Keratinocyte (primary cell): ENCODE measurements at regions not wholly inside any gene's neighbourhood (a gene's known extent, or its start where the extent isn't known, plus 50 kb on each side); places are given as distances from the start of the nearest gene placed in this dataset.

Experiments
- DNase-seq: peaks from one replicate; pipeline ENCODE4 v3.0.0-alpha.2; 2011; ENCODE audit warnings: low read depth, missing footprints, low spot score
- FAIRE-seq: peaks from 2 replicates; lab custom pipeline; 2011; peaks lifted over from hg19 to GRCh38; lab: Jason Lieb, UNC
- H2AFZ ChIP-seq: 2 replicates; pipeline ENCODE4 v1.6.0; 2012; ENCODE audit warnings: low read length, control low read depth, inconsistent platforms; ENCODE audit not compliant: control insufficient read depth
- H3K27ac ChIP-seq: 2 replicates; pipeline ENCODE4 v1.5.1; 2011; ENCODE audit warnings: low read length; ENCODE audit not compliant: control insufficient read depth, insufficient read depth
- H3K27me3 ChIP-seq: 3 replicates; pipeline ENCODE4 v1.6.0; 2011; ENCODE audit warnings: low read length; ENCODE audit not compliant: control insufficient read depth, insufficient read depth; ENCODE audit errors: extremely low read depth
- H3K36me3 ChIP-seq, 2 experiments: 2 replicates in 1 of 2; 3 replicates in 1 of 2; pipeline ENCODE4 v1.5.1; 2011; ENCODE audit warnings: low read length in 2 of 2, mild to moderate bottlenecking in 1 of 2; ENCODE audit not compliant: control insufficient read depth in 2 of 2, insufficient read depth in 2 of 2; ENCODE audit errors: extremely low read depth in 1 of 2
- H3K4me1 ChIP-seq: 3 replicates; pipeline ENCODE4 v1.5.1; 2011; ENCODE audit warnings: low read length; ENCODE audit not compliant: control insufficient read depth, insufficient read depth; ENCODE audit errors: extremely low read depth
- H3K4me2 ChIP-seq: 3 replicates; pipeline ENCODE4 v1.6.0; 2011; ENCODE audit warnings: low read depth, low read length; ENCODE audit not compliant: control insufficient read depth, insufficient read depth; ENCODE audit errors: extremely low read depth
- H3K4me3 ChIP-seq, 3 experiments: fragments of 200-600 bp in 1 of 3; sonication (generic) in 1 of 3; 2 replicates in 2 of 3; 3 replicates in 1 of 3; pipeline ENCODE4 v1.5.1; 2011 to 2016; ENCODE audit warnings: low read length in 3 of 3, mild to moderate bottlenecking in 3 of 3, control low read depth in 2 of 3, inconsistent platforms in 1 of 3, low read depth in 1 of 3, mixed read lengths in 1 of 3, mixed run types in 1 of 3, moderate library complexity in 1 of 3; ENCODE audit not compliant: control insufficient read depth in 2 of 3, insufficient read depth in 2 of 3; ENCODE audit errors: extremely low read depth in 1 of 3
- H3K79me2 ChIP-seq: 2 replicates; pipeline ENCODE4 v1.6.0; 2012; ENCODE audit warnings: low read length; ENCODE audit not compliant: control insufficient read depth, insufficient read depth
- H3K9ac ChIP-seq: 3 replicates; pipeline ENCODE4 v1.6.0; 2011; ENCODE audit warnings: low read length; ENCODE audit not compliant: control insufficient read depth, insufficient read depth; ENCODE audit errors: extremely low read depth
- H3K9me1 ChIP-seq: 3 replicates; pipeline ENCODE4 v1.6.0; 2011; ENCODE audit warnings: low read length; ENCODE audit not compliant: control insufficient read depth, insufficient read depth; ENCODE audit errors: extremely low read depth
- H3K9me3 ChIP-seq: 2 replicates; pipeline ENCODE4 v1.5.1; 2012; ENCODE audit warnings: low read depth, low read length; ENCODE audit not compliant: control insufficient read depth
- H4K20me1 ChIP-seq: 3 replicates; pipeline ENCODE4 v1.6.0; 2011; ENCODE audit warnings: low read length; ENCODE audit not compliant: control insufficient read depth, insufficient read depth; ENCODE audit errors: extremely low read depth
- EZH2 ChIP-seq: IDR thresholded peaks from one replicate; pipeline ENCODE4 v1.6.1; 2012; ENCODE audit warnings: inconsistent platforms, mild to moderate bottlenecking, low read length, moderate library complexity
- dilution Hi-C: fragments of 300-500 bp; cut with MboI; formaldehyde crosslinking; loops from one replicate; pipeline ENCODE4 v1.7.0; 2020; ENCODE audit warnings: low sequenced_read_pairs; ENCODE audit not compliant: extremely low pct_ligation_motif_present
- TF ChIP-seq, protein P1 (sequence below), 3 experiments: IDR thresholded peaks in 1 of 3; conservative IDR thresholded peaks in 1 of 3; optimal IDR thresholded peaks in 1 of 3; 2 replicates in 2 of 3; 3 replicates in 1 of 3; pipeline versions ENCODE3 to v1.5.1; 2011; ENCODE audit warnings: low read length in 3 of 3, mild to moderate bottlenecking in 3 of 3, moderate library complexity in 2 of 3, control low read depth in 1 of 3, inconsistent platforms in 1 of 3; ENCODE audit not compliant: insufficient read depth in 2 of 3; ENCODE audit errors: extremely low read depth in 1 of 3

DNA sequence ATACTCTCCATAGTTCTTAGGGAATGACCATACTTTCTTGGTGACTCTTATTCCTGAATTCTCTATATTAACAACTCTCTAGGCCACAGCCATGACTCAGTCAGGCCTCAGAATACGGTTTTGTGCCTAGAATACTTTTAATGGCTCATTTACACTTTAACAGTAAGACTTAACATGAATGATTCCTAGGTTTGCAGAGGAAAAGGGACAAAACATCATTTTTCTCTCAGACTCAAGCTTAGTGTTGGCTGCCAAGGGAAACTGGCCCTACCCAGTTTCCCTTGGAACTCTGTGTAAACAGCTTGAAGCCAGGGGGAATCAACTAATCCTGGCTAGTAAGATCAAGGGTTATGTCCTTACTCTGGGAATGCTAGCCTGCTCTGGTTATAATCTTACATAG lies 164.9 kb upstream of the PKN2 start:
- dilution Hi-C loops: no loop called here
- H3K9me1 ChIP-seq: no peaks in the 10 kb centered on the region
- H3K27ac ChIP-seq: no peak overlapping the region
- H3K27me3 ChIP-seq: no peaks in the 10 kb centered on the region
- H2AFZ ChIP-seq: no peak overlapping the region
- H3K79me2 ChIP-seq: no peaks in the 10 kb centered on the region
- no peak for DNase-seq
- H3K4me1 ChIP-seq: no peaks in the 10 kb centered on the region
- no peak overlapping the region for H3K9ac ChIP-seq
- H3K4me3 ChIP-seq: no peak overlapping the region
- no peak overlapping the region for H3K4me2 ChIP-seq
- H3K36me3 ChIP-seq: no peaks in the 10 kb centered on the region
- H4K20me1 ChIP-seq: no peaks in the 10 kb centered on the region
- FAIRE-seq: no peak
- no peak for TF ChIP-seq EZH2
- TF ChIP-seq, protein P1, sequence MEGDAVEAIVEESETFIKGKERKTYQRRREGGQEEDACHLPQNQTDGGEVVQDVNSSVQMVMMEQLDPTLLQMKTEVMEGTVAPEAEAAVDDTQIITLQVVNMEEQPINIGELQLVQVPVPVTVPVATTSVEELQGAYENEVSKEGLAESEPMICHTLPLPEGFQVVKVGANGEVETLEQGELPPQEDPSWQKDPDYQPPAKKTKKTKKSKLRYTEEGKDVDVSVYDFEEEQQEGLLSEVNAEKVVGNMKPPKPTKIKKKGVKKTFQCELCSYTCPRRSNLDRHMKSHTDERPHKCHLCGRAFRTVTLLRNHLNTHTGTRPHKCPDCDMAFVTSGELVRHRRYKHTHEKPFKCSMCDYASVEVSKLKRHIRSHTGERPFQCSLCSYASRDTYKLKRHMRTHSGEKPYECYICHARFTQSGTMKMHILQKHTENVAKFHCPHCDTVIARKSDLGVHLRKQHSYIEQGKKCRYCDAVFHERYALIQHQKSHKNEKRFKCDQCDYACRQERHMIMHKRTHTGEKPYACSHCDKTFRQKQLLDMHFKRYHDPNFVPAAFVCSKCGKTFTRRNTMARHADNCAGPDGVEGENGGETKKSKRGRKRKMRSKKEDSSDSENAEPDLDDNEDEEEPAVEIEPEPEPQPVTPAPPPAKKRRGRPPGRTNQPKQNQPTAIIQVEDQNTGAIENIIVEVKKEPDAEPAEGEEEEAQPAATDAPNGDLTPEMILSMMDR (optimal IDR thresholded peaks at IDR 0.05 in 1 of 3, IDR thresholded peaks at IDR 0.05 in 1 of 3, conservative IDR thresholded peaks at IDR 0.05 in 1 of 3; ENCODE audit: extremely low read depth in 1 of 3, insufficient read depth in 2 of 3, low read length in 3 of 3): no peak
- H3K9me3 ChIP-seq: no peaks in the 10 kb centered on the region

DNA sequence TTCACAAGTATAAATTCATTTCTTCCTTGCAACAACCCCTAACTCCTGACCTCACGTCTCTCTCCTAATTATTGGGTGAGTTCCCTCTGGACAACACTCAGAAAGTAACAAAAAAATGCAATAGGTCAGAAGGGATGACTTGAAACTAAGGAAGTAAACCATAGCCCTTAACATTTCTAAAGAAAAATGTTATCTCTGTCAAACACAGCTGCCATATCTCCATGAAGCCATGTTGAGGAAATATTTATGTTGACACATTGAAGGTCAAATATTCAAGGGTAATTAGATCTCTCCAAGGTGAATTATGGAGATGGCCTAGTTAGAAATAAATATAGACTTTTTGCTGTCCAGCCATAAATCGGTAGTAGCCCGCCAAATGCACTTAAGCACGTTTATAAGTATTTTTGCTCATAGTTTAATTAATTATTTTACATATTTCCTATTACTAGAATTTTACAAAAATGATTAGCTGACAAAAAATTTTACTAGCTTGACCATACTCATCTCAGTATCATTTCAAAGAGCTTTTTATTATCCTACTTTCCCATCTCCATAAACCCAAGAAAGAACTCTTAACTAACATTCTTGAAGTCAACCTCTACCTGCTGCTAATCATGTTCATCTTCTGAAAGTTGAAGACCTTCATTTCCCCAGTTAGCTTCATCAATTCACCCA lies 160.1 kb upstream of the PKN2 start:
- DNase-seq: no peak
- no peaks in the 10 kb centered on the region for H3K4me1 ChIP-seq
- H3K79me2 ChIP-seq: no peaks in the 10 kb centered on the region
- TF ChIP-seq EZH2: no peak
- TF ChIP-seq, protein P1 (optimal IDR thresholded peaks at IDR 0.05 in 1 of 3, IDR thresholded peaks at IDR 0.05 in 1 of 3, conservative IDR thresholded peaks at IDR 0.05 in 1 of 3; ENCODE audit: extremely low read depth in 1 of 3, insufficient read depth in 2 of 3, low read length in 3 of 3): no peak
- no peaks in the 10 kb centered on the region for H3K9me3 ChIP-seq
- FAIRE-seq: no peak
- H3K9me1 ChIP-seq: no peaks in the 10 kb centered on the region
- H3K27ac ChIP-seq: no peak overlapping the region
- no peaks in the 10 kb centered on the region for H3K36me3 ChIP-seq
- no peak overlapping the region for H2AFZ ChIP-seq
- H3K4me3 ChIP-seq: no peak overlapping the region
- H3K4me2 ChIP-seq: no peak overlapping the region
- H4K20me1 ChIP-seq: no peaks in the 10 kb centered on the region
- H3K9ac ChIP-seq: no peak overlapping the region
- dilution Hi-C loops: no loop called here
- no peaks in the 10 kb centered on the region for H3K27me3 ChIP-seq
